IPS-18c (cell line): ENCODE measurements at regions not wholly inside any gene's neighbourhood (a gene's known extent, or its start where the extent isn't known, plus 50 kb on each side); places are given as distances from the start of the nearest gene placed in this dataset.
"Not testable (repeated sequence)": the region's sequence is repeated elsewhere in the genome, so short reads cannot be mapped to it uniquely, and the experiment has no call there.

ENCODE experiments used
- H3K4me3 ChIP-seq: 2 replicates; pipeline ENCODE4 v1.7.0; 2013; ENCODE audit warnings: low read depth, mild to moderate bottlenecking, low read length, moderate library complexity; ENCODE audit not compliant: insufficient read depth
- H3K9me3 ChIP-seq: one replicate; pipeline ENCODE4 v1.6.1; 2013; ENCODE audit warnings: mild to moderate bottlenecking, low read length, moderate library complexity; ENCODE audit not compliant: control insufficient read depth, insufficient read depth

DNA sequence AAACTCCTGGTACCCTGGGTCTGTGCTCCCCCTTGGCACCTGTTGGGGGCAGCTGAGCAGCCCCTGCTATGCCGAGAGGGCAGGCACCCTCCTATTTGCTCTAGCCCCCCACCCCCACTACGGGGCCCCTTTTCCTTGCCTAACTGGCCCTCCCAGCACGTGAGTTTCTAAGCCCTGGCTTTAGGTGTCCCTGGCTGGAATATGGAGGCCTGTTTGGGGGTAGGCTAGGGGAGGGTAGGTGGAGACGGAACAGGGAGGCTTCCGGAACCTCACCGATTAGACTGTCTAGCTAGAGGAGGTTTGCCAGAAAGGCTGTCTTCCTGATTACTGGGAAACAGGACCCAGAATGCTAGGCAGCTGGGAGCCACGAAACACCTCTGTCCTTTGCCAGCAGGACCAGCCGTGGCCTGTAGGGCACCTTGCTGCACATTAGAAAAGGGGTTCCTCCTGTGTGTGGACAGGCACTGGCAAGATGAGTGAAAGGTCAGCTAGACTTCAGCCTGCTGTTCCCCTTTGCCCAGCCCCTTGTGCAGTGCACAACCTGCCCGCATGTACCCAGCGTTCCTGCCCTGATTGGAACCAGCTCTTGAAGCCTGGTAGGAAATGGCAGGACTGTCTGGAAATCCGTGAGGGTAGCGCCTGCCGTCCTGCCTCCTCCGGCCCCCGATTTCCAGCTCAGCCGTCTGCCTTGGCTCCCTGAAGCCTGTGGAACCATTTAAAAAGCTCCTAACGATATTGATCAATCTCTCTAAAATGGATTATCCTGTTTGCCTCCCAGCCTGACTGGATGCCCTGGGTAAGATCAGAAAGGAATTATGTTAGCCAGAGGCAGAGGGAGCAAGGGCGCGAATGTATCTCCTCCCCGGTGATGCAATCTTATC is 83.4 kb upstream of the GSE1 start:
- Histone ChIP-seq H3K9me3 (no peaks in the 10 kb centered on the region), H3K4me3 (no peak overlapping the region)

DNA sequence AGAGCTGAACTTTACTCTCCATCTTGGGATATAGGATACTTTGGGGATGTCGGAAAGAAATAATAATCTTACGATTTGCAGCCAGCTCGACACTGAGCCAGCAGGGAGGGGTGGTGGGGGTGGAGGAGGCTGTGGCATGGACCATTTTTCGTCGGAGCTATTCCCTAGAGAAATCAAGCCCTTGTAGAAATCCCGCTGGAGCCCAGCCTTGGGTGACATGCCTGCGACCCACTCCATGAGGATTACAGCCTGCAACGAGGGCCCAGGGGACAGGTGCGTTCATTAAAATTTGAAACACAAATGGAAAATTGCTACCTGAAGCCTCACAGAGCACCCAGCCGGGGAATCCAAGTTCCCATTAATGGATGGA is 82.8 kb upstream of the GSE1 start:
- H3K4me3 ChIP-seq: no peak overlapping the region

GRCh38 chr16:85531516-85531915 is 81.6 kb upstream of the GSE1 start:
- H3K4me3 ChIP-seq: no peak overlapping the region

More for the DNA sequence above, 82.8 kb upstream of the GSE1 start:
- H3K9me3 ChIP-seq: no peaks in the 10 kb centered on the region

DNA sequence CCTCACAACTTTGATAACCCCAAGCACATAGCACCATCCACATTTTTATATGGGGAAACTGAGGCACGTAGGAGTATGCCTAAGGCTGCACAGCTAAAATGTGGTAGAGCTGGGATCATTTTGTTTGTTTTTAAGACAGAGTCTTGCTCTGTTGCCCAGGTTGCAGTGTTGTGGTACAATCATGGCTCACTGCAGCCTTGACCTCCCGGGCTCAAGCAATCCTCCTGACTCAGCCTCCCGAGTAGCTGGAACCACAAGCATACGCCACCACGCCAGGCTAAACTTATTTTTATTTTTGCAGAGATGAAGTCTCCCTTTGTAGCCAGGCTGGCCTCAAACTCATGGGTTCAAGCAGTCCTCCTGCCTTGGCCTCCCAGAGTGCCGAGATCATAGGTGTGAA is 81.0 kb upstream of the GSE1 start:
- Histone ChIP-seq H3K4me3 (no peak overlapping the region), H3K9me3 (no peaks in the 10 kb centered on the region)

More at GRCh38 chr16:85531516-85531915, 81.6 kb upstream of the GSE1 start:
- no peaks in the 10 kb centered on the region for H3K9me3 ChIP-seq

- not testable (repeated sequence) for H3K4me3 ChIP-seq
Observed at GRCh38 chr16:85533593-85533992, 79.5 kb upstream of the GSE1 start.

DNA sequence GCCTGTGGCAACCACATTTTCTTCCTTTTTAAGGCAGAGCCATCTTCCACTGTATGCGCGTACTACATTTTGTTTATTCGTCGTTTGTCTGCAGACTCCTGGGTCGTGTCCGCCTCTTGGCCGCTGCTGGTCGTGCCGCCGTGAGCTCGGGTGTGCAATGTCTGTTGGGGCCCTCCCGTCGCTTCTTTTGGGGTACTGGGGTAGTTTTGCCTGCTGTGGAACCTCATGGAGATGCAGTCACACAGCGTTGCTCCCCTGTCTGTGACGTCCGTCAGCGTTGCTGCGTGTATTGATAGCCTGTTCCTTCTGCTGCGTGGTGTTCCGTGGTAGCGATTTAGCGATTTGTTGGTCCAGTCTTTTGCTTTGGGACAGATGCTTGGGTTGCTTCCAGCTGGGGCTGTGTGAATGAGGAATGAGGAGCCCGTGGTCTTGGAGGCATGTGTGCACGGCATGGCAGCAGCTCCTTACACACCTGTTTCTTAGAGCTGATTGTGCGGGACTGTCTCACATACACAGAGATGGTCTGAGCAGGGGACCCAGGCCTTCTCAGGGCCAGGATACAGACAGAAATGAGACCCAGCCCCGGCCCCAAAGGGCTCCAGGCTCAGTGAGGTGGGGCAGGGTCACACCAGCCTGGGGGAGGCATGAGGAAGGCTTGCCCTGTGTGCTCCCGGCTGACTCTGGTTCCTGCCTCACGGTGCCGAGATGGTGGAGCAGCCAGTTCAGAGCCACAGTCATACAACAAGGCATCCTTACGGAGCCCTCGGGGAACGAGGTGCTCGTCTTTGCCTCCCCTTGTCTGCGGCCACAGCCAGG is 78.4 kb upstream of the GSE1 start:
- Histone ChIP-seq H3K9me3 (peaks cover 4% of the 10 kb centered on the region), H3K4me3 (no peak overlapping the region)

More at GRCh38 chr16:85533593-85533992, 79.5 kb upstream of the GSE1 start:
- not testable (repeated sequence) for H3K9me3 ChIP-seq

GRCh38 chr16:85535352-85536072 is 77.6 kb upstream of the GSE1 start:
- no peak overlapping the region for H3K4me3 ChIP-seq
- H3K9me3 ChIP-seq: peaks cover 6% of the 10 kb centered on the region

GRCh38 chr16:85536073-85536410 is 77.1 kb upstream of the GSE1 start:
- H3K9me3 ChIP-seq: peaks cover 6% of the 10 kb centered on the region
- no peak overlapping the region for H3K4me3 ChIP-seq

GRCh38 chr16:85536411-85537330 is 76.5 kb upstream of the GSE1 start:
- H3K4me3 ChIP-seq: no peak overlapping the region

GRCh38 chr16:85537331-85537788 is 75.8 kb upstream of the GSE1 start:
- H3K4me3 ChIP-seq: no peak overlapping the region
- peaks cover 6% of the 10 kb centered on the region for H3K9me3 ChIP-seq

More at GRCh38 chr16:85536411-85537330, 76.5 kb upstream of the GSE1 start:
- peaks cover 6% of the 10 kb centered on the region for H3K9me3 ChIP-seq

GRCh38 chr16:85537795-85538401 is 75.2 kb upstream of the GSE1 start:
- Histone ChIP-seq H3K9me3 (peaks cover 6% of the 10 kb centered on the region), H3K4me3 (no peak overlapping the region)

- H3K4me3 ChIP-seq: no peak overlapping the region
Observed at GRCh38 chr16:85539084-85539483, 74.0 kb upstream of the GSE1 start.

DNA sequence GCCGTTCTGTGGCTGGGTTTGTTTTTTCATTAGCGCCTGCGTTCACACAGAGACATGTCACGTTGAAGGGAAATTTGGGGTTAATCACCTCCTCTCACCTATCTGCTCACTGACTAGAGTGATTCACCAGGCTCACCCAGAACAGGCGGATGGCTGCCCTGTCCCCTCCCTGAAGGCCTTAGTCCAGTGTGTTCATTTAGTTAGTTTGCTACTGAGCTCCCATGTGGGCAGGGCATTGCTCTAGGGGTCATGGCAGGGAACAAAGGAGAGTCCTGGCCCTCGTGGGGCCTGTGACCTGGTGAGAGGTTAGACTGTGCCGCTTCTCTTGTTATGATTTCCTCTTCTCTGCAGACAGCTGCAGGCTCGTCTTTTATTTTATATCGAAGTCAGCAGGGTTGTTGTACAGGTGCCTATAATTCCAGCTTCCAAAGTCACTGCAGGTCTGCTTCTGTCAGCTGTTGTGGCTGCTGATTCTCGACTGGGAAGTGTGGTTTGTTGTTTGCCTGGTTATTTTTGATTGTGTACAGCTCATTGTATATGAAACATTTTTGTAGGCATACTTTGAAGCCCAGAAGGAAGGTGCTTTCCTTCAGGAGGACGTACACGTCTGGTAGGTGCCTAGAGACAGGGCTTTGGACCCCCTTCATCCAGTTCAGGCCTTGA is 73.4 kb upstream of the GSE1 start:
- no peak overlapping the region for H3K4me3 ChIP-seq

More at GRCh38 chr16:85539084-85539483, 74.0 kb upstream of the GSE1 start:
- peaks cover 6% of the 10 kb centered on the region for H3K9me3 ChIP-seq

GRCh38 chr16:85541181-85541580 is 71.9 kb upstream of the GSE1 start:
- Histone ChIP-seq H3K4me3 (no peak overlapping the region), H3K9me3 (peaks cover 6% of the 10 kb centered on the region)

More for the DNA sequence above, 73.4 kb upstream of the GSE1 start:
- peaks cover 6% of the 10 kb centered on the region for H3K9me3 ChIP-seq

DNA sequence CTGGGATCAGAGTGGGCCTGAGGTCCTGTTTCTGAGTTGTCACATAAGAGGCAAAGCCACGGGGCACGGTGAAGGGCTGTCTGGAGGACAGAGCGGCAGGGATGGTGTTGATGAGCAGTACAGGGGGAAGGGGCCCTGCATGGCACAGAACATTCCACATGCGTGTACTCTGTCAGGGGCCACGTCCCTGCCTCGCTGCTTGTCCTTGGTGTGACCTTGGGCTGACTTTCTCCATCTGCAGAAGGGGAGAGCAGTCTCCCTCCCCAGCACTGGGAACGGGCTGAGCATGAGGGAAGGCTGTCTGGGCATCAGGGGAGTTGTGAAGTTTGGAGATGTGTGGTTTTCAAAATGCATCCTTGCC is 71.5 kb upstream of the GSE1 start:
- Histone ChIP-seq H3K4me3 (no peak overlapping the region), H3K9me3 (peaks cover 6% of the 10 kb centered on the region)
